DND-41 (cell line): ENCODE measurements at regions not wholly inside any gene's neighbourhood (a gene's known extent, or its start where the extent isn't known, plus 50 kb on each side); places are given as distances from the start of the nearest gene placed in this dataset.

ENCODE experiments used
- ATAC-seq: fragments of 200-7000 bp; cut with Tn5 transposase; 3 replicates; pipeline ENCODE4 v1.9.1; 2021; ENCODE audit warnings: low read depth; ENCODE audit not compliant: insufficient read depth
- DNase-seq: peaks from one replicate; pipeline ENCODE4 v3.0.0-alpha.2; 2020
- H2AFZ ChIP-seq: 2 replicates; pipeline ENCODE4 v1.6.0; 2012; ENCODE audit warnings: low read depth, low read length
- H3K27ac ChIP-seq: 2 replicates; pipeline ENCODE4 v1.5.1; 2012; ENCODE audit warnings: low read length, inconsistent platforms
- H3K27me3 ChIP-seq: fragments of 200-600 bp; sonication (generic); 2 replicates; pipeline ENCODE4 v1.6.0; 2012; ENCODE audit warnings: low read length, mild to moderate bottlenecking, inconsistent platforms; ENCODE audit not compliant: insufficient read depth, poor library complexity
- H3K36me3 ChIP-seq: 2 replicates; pipeline ENCODE4 v1.5.1; 2012; ENCODE audit warnings: low read length, inconsistent platforms; ENCODE audit not compliant: insufficient read depth
- H3K4me1 ChIP-seq: 2 replicates; pipeline ENCODE4 v1.5.1; 2012; ENCODE audit warnings: mild to moderate bottlenecking, low read length; ENCODE audit not compliant: insufficient read depth
- H3K4me2 ChIP-seq: 2 replicates; pipeline ENCODE4 v1.6.0; 2012; ENCODE audit warnings: mild to moderate bottlenecking, moderate library complexity, low read length, inconsistent platforms; ENCODE audit not compliant: insufficient read depth
- H3K4me3 ChIP-seq, 2 experiments: fragments of 200-600 bp in 1 of 2; shearing (Covaris generic) in 1 of 2; 2 replicates each; pipeline ENCODE4 v1.5.1; 2012 to 2016; ENCODE audit warnings: inconsistent platforms in 2 of 2, low read length in 2 of 2, mild to moderate bottlenecking in 2 of 2, low read depth in 1 of 2, moderate library complexity in 1 of 2
- H3K79me2 ChIP-seq: 2 replicates; pipeline ENCODE4 v1.6.0; 2012; ENCODE audit warnings: low read length, inconsistent platforms; ENCODE audit not compliant: insufficient read depth
- H3K9ac ChIP-seq: 2 replicates; pipeline ENCODE4 v1.6.0; 2012; ENCODE audit warnings: low read depth, mild to moderate bottlenecking, inconsistent platforms, low read length, moderate library complexity
- H3K9me3 ChIP-seq: 2 replicates; pipeline ENCODE4 v1.5.1; 2012; ENCODE audit warnings: low read length, moderate library complexity, mild to moderate bottlenecking, inconsistent platforms; ENCODE audit not compliant: insufficient read depth, severe bottlenecking
- H4K20me1 ChIP-seq: 2 replicates; pipeline ENCODE4 v1.6.0; 2012; ENCODE audit warnings: low read length; ENCODE audit not compliant: insufficient read depth
- CTCF ChIP-seq: IDR thresholded peaks from 2 replicates; pipeline ENCODE4 v1.5.1; 2012; ENCODE audit warnings: borderline replicate concordance, low read length, moderate library complexity, mild to moderate bottlenecking; ENCODE audit not compliant: poor library complexity, severe bottlenecking; ENCODE audit errors: extremely low read depth
- EZH2 ChIP-seq: IDR thresholded peaks from 3 replicates; pipeline ENCODE4 v1.6.1; 2012; ENCODE audit warnings: borderline replicate concordance, low read depth, mild to moderate bottlenecking, moderate library complexity, low read length, inconsistent platforms; ENCODE audit not compliant: severe bottlenecking

DNA sequence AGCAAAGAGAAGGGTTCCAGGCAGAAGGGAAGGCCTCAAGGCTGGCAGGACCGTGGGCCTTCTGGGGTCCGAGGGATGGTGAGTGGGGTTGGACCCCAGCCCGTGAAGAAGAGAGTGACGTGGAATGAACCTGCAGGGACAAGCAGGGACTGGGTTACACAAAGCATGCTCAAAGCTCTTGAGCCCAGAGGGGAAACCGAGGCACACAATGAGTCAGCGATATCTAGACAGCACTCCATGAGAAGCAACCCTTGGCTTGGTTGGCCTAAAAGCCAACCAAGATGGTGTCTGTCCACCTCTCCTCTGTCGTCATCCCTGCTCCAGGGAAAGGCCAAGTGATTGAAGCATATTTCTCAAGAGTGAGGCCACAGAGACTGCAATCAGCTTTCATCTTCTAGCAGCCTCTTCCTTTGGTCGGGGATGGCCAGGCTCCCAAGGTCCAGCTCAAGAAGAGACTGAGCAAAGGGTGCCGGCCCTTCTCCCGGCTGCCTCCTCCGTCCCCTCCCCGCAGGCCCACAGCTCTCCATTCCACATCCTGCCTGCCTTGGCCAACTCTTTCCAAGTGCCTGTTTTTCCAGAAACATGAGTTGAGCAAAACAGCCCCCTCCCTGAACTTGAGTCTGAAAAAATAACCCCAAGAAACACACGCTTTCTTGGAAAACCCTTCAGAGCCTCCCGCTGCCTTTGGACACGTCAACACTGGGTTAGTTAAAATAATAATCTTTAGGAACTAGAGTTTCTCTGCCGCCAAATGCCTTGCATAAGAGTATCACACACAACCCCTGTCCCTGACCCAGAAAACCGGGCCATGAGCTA, 556.6 kb downstream of the MIAT start:
- Histone ChIP-seq H3K9me3 (no peaks in the 10 kb centered on the region), H3K4me3 (no peak overlapping the region), H4K20me1 (no peaks in the 10 kb centered on the region; the same call in 1 of the 2 replicates), H3K4me1 (no peaks in the 10 kb centered on the region), H3K27me3 (peaks cover 2% of the 10 kb centered on the region), H3K9ac (no peak overlapping the region), H2AFZ (no peak overlapping the region), H3K79me2 (no peaks in the 10 kb centered on the region), H3K27ac (no peak overlapping the region), H3K36me3 (no peaks in the 10 kb centered on the region), H3K4me2 (no peak overlapping the region)
- TF ChIP-seq EZH2 (no peak), CTCF (no peak)
- no peak for ATAC-seq
- DNase-seq = no peak

GRCh38 chr22:27214691-27215090, 557.3 kb downstream of the MIAT start:
- Histone ChIP-seq H3K27me3 (peaks cover 2% of the 10 kb centered on the region), H2AFZ (no peak overlapping the region), H3K36me3 (no peaks in the 10 kb centered on the region), H3K4me3 (no peak overlapping the region), H3K9me3 (no peaks in the 10 kb centered on the region), H3K27ac (no peak overlapping the region), H3K4me2 (no peak overlapping the region), H4K20me1 (no peaks in the 10 kb centered on the region; the same call in 1 of the 2 replicates), H3K9ac (no peak overlapping the region), H3K4me1 (no peaks in the 10 kb centered on the region), H3K79me2 (no peaks in the 10 kb centered on the region)
- DNase-seq (no peak), ATAC-seq (no peak)
- no peak for TF ChIP-seq EZH2
- no peak for TF ChIP-seq CTCF

DNA sequence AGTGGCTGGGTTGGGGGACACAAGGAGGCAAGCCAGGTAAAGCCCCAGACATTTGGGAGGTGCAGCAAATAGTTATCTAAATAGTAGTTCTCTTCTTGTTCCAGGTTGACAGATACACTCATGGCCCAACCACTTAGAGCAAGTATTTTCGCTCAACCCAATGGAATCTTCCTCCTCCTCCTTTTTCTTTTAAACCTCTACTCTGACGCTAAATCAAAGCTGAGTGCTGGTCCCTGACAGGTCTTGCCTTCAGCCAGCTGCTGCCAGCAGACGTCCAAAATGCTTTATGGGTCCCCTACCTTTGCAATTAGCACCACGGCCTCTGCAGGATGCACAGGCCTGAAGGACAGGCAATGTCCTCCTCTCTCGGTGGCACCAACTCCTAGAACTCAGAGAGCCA, 558.5 kb downstream of the MIAT start:
- H2AFZ ChIP-seq = no peak overlapping the region

More for the DNA sequence above, 558.5 kb downstream of the MIAT start:
- Histone ChIP-seq H3K9ac (no peak overlapping the region), H4K20me1 (no peaks in the 10 kb centered on the region), H3K79me2 (no peaks in the 10 kb centered on the region), H3K27ac (no peak overlapping the region), H3K9me3 (no peaks in the 10 kb centered on the region), H3K27me3 (peaks cover 2% of the 10 kb centered on the region), H3K36me3 (no peaks in the 10 kb centered on the region), H3K4me1 (no peaks in the 10 kb centered on the region), H3K4me3 (no peak overlapping the region), H3K4me2 (no peak overlapping the region)
- ATAC-seq (no peak), DNase-seq (no peak)
- TF ChIP-seq CTCF (no peak), EZH2 (no peak)
